ENCODE measurements at regions not wholly inside any gene's neighbourhood (a gene's known extent, or its start where the extent isn't known, plus 50 kb on each side); places are given as distances from the start of the nearest gene placed in this dataset.
"Not testable (repeated sequence)": the region's sequence is repeated elsewhere in the genome, so short reads cannot be mapped to it uniquely, and the experiment has no call there.

GRCh38 chr7:79927116-79927515 is 207.5 kb upstream of the GNAI1 start:
- H3K4me3 ChIP-seq (ENCODE audit: low read depth, low read length), result no peak overlapping the region
- no peak for TF ChIP-seq CTCF (IDR thresholded peaks at IDR 0.05; ENCODE audit: borderline replicate concordance, insufficient read depth, low read depth, low read length)

DNA sequence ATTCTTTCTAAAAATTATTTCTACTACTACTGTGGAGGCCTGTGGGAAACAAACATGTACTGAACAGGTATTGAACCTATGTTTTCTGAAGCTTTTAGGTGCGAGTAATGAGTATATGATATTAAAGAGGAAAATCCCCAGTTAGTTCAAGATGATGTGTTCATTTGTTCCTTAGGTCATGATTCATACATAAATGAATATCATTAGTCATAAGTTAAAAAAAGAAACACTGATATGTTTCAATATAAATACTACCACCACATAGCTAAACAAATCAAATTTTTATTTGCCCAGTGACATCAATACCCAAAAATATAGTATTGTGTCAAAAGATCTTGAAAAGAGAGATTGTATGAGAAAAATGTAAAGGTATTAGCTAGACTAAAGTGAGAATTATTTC is 210.7 kb upstream of the GNAI1 start:
- H3K4me3 ChIP-seq (ENCODE audit: low read depth, low read length), result no peak overlapping the region
- TF ChIP-seq CTCF (IDR thresholded peaks at IDR 0.05; ENCODE audit: borderline replicate concordance, insufficient read depth, low read depth, low read length), result no peak

DNA sequence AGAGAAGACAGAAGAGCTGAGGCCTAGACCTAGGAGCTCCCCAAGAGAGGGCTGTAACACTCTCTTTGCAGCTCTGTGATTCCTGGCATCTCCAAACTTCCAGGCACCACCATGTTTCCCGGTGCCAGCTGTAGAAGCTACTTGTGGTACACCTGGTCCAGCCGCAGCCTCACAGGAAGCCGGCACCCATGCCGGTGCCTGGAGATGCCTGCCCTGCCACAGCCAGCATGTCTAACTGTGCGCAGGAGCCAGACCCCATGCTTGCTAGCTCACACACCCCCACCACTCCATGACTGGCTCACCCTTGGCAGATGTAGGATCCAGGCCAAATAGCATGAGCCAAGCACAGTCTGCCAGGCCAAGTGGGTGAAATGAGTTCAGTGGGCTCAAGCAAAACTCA is 211.7 kb upstream of the GNAI1 start:
- no peak for TF ChIP-seq CTCF (IDR thresholded peaks at IDR 0.05; ENCODE audit: borderline replicate concordance, insufficient read depth, low read depth, low read length)
- no peak overlapping the region for H3K4me3 ChIP-seq (ENCODE audit: low read depth, low read length)

DNA sequence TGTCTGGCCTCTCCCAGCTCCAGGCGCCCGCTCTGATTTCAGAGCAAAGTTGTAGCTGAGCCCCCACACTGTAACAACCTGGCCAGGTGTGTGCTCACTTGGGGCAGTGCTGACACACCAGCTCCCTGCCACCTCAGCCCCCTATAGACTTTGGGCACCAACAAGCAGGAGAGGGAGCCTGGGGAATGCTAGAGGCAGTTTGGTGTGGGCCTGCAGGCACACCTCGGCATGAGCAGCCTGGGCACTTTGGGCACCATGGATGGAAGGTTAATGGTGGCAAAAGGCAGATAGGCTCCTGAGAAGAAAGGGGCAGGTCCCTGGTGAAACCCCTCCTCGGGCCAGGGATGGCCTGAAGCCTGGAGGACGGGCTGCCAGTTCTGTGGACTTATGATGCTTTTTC is 212.7 kb upstream of the GNAI1 start:
- H3K4me3 ChIP-seq (ENCODE audit: low read depth, low read length), result no peak overlapping the region
- no peak for TF ChIP-seq CTCF (IDR thresholded peaks at IDR 0.05; ENCODE audit: borderline replicate concordance, insufficient read depth, low read depth, low read length)

- not testable (repeated sequence) for H3K4me3 ChIP-seq (ENCODE audit: low read depth, low read length)
Measured at GRCh38 chr7:79918632-79919031, 216.0 kb upstream of the GNAI1 start.

DNA sequence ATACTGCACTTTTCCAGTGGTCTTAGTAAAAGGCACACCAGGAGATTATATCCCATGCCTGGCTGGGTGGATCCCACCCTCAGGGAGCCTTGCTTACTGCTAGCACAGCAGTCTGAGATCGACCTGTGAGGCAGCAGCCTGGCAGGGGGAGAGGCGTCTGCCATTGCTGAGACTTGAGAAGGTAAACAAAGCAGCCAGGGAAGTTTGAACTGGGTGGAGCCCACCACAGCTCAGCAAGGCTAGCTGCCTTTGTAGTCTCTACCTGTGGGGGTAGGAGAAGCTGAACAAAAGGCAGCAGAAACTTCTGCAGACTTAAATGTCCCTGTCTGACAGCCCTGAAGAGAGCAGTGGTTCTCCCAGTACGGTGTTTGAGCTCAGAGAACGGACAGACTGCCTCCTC is 219.3 kb upstream of the GNAI1 start:
- not testable (repeated sequence) for H3K4me3 ChIP-seq (ENCODE audit: low read depth, low read length)

DNA sequence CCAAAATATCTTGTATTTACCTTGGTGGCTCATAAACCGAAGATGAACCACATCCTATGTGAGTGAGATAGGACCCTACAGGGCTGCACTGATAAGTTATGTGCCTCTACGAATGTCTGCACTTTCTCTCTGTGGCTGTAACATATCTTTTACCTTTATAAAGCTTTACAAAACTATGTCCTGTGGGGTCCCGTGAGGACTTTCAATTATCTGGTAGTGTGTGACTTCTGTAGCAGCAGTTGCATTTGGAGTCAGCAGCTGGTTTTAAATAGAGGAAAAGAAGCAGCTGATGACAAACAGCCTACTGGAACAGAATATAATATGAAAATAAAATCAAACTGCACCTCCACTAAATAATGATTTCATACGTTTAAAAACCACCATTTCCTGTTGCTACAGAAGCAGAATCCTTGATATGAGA is 222.4 kb upstream of the GNAI1 start:
- TF ChIP-seq CTCF (IDR thresholded peaks at IDR 0.05; ENCODE audit: borderline replicate concordance, insufficient read depth, low read depth, low read length), result no peak
- H3K4me3 ChIP-seq (ENCODE audit: low read depth, low read length), result no peak overlapping the region

DNA sequence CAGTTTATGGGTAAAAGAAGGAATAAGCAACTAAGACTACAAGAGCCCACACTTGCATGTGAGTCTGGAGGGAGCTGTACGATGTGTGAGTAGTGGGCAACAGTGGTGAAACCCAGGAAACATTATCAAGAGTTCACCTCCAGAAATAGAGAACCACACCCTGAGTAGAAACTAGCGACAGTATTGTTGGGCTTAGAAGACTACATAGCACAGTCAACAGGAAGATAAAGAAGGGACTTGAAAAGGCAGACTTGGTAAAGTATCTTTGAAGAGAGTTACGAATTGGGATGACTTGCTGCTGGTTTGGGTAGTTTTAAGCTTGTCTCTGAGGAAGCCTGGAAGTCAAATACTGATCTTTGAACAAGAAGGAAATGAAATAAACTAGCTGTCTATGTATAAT is 223.2 kb upstream of the GNAI1 start:
- no peak overlapping the region for H3K4me3 ChIP-seq (ENCODE audit: low read depth, low read length)
- TF ChIP-seq CTCF (IDR thresholded peaks at IDR 0.05; ENCODE audit: borderline replicate concordance, insufficient read depth, low read depth, low read length), result no peak
